ENCODE measurements at regions not wholly inside any gene's neighbourhood (a gene's known extent, or its start where the extent isn't known, plus 50 kb on each side); places are given as distances from the start of the nearest gene placed in this dataset.
"Not testable (repeated sequence)": the region's sequence is repeated elsewhere in the genome, so short reads cannot be mapped to it uniquely, and the experiment has no call there.

GRCh38 chr4:93888308-93888707 lies 59.8 kb downstream of the ATOH1 start:
- FAIRE-seq, result no peak

DNA sequence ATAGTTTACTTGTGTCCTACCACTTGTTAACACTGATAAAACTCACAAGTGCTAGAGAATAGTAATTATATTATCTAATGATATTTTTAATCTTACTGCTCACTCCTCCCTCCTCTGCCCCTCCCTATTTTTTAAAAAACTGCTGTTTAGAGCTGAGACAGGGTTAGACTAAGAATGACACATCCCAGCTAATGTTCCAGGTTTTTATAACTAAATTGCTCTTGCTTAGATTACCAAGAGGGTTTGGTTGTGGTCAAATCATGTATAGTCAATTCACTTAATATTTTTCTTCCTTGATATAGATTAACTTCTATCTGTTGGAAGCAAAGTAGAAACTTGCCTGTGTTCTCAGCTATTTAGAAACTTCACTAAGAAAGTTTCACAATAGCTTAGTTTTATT lies 60.2 kb downstream of the ATOH1 start:
- no peak for FAIRE-seq

DNA sequence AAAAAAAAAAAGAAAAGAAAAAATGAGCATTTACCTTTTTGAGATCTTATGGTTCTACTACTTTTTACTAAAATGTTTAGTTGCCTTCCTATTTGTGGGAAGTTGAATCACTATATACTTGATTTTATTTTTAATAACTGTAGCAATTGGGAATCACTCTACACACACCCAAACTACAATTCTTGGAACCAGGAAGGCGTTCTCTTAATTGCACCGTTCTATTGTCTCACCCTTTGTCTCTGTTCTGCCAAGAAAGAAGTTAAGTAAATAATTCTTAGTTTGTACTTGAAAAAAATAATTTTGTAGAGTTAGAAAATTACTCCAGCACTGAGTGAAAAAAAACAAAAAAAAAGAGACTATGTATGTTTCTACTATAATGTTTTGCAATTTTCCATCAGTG lies 62.7 kb downstream of the ATOH1 start:
- FAIRE-seq, result no peak

DNA sequence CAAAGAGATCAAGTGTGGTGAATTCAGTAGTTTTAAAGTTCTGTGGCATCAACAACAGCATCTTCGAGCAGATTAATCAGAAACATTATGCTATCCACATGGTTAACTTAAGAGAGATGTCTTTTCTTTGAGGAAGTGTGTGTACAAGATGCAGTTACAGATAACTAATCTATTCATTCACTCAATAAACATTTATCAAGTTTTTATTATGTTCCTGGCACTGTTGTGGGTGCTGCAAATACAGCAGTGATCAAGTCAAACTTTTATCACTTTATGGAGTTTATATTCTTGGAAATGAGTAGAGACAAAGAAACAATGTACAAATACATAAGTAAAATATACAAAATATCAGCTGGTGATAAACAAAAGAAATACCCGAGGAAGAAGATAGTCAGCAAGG lies 66.4 kb downstream of the ATOH1 start:
- no peak for FAIRE-seq

GRCh38 chr4:93896516-93896915 lies 68.0 kb downstream of the ATOH1 start:
- no peak for FAIRE-seq

- no peak for FAIRE-seq
These were observed 69.0 kb downstream of the ATOH1 start for GRCh38 chr4:93897559-93897958.

DNA sequence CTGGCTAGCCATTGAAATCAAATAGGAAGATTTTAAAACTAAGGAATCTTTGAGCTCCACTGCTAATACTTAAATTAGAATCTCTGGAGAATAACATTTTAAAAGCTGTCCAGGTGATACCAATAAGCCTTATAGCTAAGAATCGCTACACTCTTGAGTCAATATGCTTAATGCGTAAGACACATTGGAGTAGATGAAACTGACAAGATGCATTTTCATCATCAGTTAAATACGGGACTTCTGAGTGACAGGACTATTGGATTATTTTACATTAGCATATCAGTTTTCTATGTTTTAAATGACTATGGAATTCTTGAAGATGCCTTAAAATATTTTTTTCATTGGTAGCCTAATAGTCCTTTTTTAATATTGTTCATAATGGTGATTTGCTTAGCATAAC lies 80.2 kb downstream of the ATOH1 start:
- FAIRE-seq, result no peak

DNA sequence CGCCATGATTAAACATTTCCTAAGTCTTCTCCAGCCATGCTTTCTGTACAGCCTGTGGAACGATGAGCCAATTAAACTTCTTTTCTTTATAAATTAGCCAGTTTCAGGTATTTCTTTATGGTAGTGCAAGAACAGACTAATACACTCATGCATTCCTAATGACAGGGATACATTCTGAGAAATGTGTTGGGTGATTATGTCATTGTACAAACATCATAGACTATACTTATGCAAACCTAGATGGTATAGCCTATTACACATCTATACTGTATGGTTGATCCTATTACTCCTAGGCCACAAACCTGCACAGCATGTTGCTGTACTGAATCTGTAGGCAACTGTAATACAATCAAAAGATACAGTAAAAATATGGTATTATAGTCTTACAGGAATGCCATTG lies 83.1 kb downstream of the ATOH1 start:
- no peak for FAIRE-seq

DNA sequence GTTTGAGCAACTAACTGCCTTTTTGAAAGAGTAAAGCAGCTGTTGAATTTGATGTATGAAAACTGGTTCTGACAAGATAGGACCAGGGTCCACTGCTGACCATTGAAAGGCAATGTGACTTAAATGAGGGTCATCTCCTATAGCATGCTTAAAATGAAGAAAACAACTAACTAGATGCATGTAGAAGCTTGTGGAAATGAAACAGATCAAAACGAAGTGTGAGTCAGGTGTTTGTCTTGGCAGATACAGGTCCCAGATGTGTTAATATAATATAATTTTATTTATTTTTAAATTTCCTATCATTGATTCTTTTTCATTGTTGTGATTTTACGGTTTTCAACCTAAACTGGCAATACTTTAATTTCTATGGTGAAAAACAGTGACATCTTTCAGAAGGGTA lies 83.6 kb downstream of the ATOH1 start:
- FAIRE-seq, result no peak

- no peak for FAIRE-seq
These were observed 90.3 kb downstream of the ATOH1 start for GRCh38 chr4:93918856-93919255.

- FAIRE-seq, result not testable (repeated sequence)
These were observed 95.0 kb downstream of the ATOH1 start for GRCh38 chr4:93923570-93923969.

DNA sequence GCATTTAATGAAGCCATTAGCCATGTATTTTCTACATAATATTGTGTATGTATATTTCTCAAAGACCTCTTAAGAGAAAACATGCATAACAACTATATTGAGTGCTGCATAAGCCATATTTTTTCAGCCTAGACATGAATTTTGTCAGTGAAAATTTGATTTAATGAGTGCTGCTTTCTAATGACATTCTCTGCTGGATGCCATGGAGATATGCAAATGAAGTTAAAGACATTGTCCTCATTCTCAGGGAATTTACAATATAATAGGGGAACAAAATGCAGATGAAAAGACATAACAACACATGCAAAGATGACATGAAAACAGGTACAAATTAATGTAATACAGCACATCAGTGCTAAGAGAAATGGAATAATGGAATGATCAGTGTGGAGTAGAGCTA lies 118.7 kb downstream of the ATOH1 start:
- no peak for FAIRE-seq

DNA sequence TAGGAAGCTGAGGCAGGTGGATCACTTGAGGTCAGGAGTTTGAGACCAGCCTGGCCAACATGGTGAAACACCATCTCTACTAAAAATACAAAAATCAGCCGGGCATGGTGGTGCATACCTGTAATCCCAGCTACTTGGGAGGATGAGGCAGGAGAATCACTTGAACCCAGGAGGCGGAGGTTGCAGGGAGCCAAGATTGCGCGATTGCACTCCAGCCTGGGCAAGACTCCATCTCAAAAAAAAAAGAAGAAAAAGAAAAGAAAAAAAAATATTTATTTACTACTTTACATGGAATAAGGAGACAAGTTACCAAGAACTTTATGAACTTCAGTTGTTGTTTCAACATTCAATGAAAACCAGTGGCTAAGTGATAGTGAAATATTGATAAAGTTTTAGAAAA lies 121.7 kb downstream of the ATOH1 start:
- not testable (repeated sequence) for FAIRE-seq

GRCh38 chr4:93957186-93957585 lies 128.6 kb downstream of the ATOH1 start:
- no peak for FAIRE-seq

DNA sequence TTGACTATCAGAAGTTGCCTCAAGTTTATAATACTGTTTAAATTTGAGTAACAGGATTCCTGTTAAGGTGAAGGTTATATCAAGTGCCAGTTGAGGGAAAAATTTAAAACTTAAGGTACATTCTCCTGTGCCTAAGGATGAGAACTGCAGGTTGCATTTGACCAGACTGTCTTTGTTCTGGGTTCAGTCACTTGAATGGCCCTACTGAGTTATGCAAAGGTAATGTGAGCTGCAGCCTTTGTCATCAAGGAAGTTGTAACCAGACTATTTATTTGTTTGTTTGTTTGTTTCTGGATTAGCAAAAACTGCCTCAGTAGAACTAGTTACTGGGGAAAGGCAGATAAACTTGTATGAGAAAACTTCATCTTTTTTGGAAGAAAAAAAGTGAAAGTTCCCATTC lies 131.9 kb downstream of the ATOH1 start:
- FAIRE-seq, result no peak

DNA sequence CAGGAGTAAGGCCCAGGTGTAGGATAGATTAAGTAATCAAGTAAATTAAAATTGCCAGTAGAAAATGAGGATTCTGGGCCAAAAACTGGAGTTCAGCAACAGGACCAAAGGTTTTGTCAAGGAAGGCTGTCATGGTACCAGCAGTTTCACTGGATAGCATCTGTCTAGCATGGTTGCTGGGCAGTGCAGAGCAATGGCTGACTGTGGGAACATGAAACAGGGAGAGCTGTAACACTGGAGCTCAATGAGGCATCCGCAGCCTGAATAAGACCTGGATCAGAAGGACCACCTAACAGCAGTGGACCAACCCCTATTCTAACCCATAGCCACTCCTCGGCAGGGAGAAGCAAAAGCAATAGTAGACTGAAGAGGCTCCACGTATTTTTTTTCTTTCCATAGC lies 132.4 kb downstream of the ATOH1 start:
- FAIRE-seq, result no peak

DNA sequence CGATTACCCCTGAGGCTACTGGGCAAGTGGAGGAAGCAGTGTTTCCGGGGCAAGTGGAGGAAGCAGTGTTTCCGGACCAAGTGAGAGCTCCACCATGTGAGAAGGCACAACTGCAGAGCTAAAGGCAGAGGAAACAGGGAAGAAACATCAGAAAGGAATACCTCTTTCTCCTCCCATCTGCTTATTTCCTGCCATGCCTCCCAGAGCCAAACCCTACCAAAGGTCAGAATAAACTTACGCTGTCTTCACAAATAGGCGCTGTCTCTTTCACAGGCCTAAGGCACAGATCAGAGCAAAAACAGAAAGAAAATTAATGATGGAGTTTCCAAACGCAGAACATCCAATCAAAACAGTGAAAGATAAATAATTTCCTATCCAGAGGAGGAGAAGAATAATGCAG lies 153.0 kb downstream of the ATOH1 start:
- FAIRE-seq, result no peak

DNA sequence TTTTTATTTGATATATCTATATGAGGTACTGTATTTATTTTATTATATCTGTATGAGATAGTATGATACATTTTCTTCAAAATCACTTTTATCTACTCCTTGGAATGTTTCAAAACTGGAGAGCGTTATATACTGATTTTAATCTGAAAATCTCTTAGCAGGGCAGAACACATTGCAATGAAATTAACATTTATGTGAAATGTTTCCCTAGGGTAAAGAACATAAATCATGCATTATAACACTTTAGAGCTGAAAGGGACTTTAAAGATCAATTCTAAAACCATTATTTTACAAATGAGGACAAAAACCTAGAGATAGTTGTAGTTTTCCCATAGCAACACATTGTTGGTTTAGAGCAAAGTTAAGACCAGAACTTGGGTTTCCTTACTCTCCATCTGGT lies 153.7 kb downstream of the ATOH1 start:
- no peak for FAIRE-seq

DNA sequence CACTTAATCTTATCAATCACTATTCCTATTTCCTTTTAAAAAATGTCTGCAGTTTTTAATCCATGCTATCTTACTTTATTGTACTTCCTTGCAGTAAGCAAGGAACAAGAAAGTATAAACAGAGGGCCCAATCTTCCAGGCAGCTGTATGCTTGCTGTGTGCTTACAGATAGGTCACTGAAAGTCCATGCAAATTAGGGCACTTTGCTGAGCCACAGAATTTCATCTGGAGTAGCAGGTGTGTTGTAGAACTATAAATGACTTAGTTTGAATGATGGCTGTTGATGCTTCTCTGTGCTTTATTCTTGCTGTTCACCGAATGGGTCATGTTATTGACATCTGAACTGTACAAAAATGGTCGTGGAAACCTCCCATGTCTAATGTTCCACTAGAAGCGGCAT lies 154.6 kb downstream of the ATOH1 start:
- no peak for FAIRE-seq

DNA sequence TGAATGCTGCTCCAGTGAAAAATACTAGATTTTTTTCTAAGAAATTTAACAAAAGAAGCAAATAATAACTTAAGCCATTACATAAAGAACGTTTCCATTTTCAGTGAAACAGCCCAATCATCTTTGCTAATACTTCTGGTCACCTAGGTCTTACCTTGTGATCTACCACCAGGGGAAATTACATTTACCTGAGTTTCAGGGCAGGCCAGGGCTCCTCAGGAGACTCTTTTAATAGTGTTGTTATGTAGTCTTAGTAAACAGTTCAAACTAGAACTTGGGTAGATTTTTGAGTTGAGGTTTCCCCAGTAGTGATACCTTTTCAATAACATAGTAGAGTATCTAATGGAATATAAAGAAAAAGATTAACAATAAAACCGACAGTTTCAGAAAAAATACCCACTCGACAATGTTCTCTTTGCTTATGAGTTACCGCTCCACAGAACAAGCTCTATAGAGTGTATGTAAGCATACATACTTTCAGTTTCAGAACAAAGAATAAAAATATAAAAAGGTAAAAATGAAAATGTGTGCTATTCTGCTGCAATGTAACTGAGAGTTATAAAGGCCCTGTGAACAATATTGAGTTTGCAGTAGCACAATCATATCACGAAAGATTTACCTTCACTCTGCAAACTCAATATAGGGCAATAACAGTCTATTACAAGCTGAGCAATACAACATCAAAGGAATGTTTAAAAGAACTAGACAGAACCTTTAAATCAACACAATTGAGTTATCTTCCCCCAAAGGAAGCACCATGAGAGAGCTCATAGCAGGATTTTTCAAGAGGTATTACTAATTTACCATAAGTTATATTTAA lies 165.8 kb downstream of the ATOH1 start:
- no peak for FAIRE-seq

- no peak for FAIRE-seq
These were observed 168.3 kb downstream of the ATOH1 start for GRCh38 chr4:93996895-93997294.

DNA sequence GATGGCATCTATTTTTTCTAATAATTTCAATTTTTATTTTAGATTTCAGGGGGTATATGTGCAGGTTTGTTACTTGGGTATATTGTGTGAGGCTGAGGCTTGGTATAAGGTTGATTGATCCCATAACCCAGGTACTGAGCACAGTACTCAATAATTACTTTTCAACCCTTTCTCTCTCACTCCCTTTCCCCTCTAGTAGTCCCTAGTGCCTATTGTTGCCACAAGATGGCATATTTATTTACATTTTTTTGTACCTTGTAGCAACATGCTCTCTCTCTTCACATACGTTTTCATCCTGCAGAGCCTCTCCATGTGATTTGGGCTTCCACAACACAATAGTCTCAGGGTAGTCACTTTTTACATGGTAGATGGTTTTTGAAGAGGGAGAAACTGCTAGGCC lies 172.0 kb downstream of the ATOH1 start:
- no peak for FAIRE-seq

DNA sequence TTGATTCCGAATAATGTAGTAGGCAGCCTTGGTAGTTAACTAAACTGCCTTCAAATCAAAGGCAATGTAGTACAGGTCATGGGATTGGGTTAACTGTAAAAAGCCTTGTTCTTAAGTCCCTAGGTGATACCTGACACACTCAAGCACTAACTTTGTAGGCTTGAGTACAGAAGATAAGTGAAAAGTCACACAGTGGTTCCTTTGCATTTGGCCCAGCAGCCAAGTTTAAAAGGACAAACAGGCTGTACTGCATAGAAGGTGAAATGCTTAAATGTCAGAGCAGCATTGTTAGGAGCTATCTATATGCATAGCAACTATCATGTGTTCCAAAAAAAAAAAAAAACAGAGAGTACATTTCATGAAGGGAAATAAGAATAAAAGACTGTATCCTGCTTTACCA lies 178.4 kb downstream of the ATOH1 start:
- FAIRE-seq, result no peak

GRCh38 chr4:94011190-94011589 lies 182.6 kb downstream of the ATOH1 start:
- no peak for FAIRE-seq

- FAIRE-seq, result no peak
These were observed 186.1 kb downstream of the ATOH1 start for GRCh38 chr4:94014484-94015136.
